ENCODE measurements at regions not wholly inside any gene's neighbourhood (a gene's known extent, or its start where the extent isn't known, plus 50 kb on each side); places are given as distances from the start of the nearest gene placed in this dataset.

DNA sequence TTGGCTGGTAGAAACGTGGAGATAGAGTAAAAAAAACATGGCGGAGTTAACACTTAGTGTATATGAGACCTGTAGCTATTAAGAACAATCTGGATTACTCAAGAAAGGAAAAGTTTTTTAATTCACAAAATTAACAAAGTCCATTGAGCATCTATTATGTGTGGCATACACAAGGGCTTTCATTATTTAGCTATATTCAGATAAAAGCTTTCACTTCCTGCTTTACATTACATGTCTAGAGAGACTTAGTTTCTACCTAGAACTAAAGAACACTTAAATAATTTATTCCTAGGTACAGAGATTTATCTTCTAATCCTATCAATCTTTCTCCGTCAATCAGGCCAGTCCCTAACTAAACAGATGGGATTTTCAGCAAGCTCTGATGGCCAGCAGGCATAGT, 196.0 kb upstream of the SLC39A10 start:
- TF ChIP-seq, protein P1, sequence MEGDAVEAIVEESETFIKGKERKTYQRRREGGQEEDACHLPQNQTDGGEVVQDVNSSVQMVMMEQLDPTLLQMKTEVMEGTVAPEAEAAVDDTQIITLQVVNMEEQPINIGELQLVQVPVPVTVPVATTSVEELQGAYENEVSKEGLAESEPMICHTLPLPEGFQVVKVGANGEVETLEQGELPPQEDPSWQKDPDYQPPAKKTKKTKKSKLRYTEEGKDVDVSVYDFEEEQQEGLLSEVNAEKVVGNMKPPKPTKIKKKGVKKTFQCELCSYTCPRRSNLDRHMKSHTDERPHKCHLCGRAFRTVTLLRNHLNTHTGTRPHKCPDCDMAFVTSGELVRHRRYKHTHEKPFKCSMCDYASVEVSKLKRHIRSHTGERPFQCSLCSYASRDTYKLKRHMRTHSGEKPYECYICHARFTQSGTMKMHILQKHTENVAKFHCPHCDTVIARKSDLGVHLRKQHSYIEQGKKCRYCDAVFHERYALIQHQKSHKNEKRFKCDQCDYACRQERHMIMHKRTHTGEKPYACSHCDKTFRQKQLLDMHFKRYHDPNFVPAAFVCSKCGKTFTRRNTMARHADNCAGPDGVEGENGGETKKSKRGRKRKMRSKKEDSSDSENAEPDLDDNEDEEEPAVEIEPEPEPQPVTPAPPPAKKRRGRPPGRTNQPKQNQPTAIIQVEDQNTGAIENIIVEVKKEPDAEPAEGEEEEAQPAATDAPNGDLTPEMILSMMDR (IDR thresholded peaks at IDR 0.05): no peak
- DNase-seq: no peak
- Mint-ChIP-seq H3K27me3 (ENCODE audit: low read depth, poor library complexity) (no peaks in the 10 kb centered on the region), H3K4me1 (no peaks in the 10 kb centered on the region), H3K36me3 (ENCODE audit: low read depth) (no peaks in the 10 kb centered on the region), H3K4me3 (no peak overlapping the region), H3K9me3 (no peaks in the 10 kb centered on the region), H3K27ac (no peak overlapping the region)

DNA sequence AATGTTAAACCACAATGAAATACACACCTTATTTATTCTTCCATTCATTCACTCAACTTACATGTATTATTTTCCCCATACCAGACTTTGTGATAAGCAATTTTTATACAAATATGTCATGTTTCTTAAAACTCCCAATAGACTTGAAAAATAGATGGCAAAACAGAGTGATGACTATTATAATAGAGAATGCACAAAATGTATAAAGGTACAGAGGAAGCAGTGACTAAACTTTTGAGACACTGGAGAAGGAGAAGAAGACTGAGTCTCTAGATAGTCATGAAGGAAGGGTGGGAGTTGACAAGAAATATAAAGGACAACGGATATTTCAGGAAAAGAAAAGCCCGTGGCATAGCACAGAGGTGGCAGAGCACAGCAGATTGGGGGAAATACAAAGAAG, 198.1 kb upstream of the SLC39A10 start:
- Mint-ChIP-seq H3K27ac (no peak overlapping the region), H3K27me3 (ENCODE audit: low read depth, poor library complexity) (no peaks in the 10 kb centered on the region)
- TF ChIP-seq, protein P1 (IDR thresholded peaks at IDR 0.05): no peak

DNA sequence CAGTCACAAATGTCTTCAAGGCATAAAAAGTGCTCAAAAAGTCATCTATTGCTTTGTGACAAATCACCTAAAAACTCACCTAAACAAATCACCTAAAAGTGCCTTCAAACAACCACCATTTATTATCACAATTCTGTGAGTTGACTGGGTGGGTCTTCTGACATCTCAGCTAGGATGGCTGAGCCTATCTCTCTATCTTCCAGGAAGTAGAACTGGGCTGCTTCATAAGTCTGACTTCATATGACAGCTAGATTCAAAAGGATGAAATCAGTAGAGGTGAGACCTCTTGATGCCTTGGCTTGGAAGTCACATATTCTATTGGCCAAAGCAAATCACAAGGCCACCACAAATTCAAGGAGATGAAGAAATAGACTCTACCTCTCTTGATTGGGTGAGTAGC, 199.2 kb upstream of the SLC39A10 start:
- Mint-ChIP-seq H3K4me3 (no peak overlapping the region), H3K4me1 (no peaks in the 10 kb centered on the region), H3K27ac (no peak overlapping the region), H3K9me3 (no peaks in the 10 kb centered on the region), H3K36me3 (ENCODE audit: low read depth) (no peaks in the 10 kb centered on the region), H3K27me3 (ENCODE audit: low read depth, poor library complexity) (no peaks in the 10 kb centered on the region)
- TF ChIP-seq, protein P1 (IDR thresholded peaks at IDR 0.05): no peak
- DNase-seq: no peak

More for the DNA sequence above, 198.1 kb upstream of the SLC39A10 start:
- Mint-ChIP-seq H3K4me1 (no peaks in the 10 kb centered on the region), H3K36me3 (ENCODE audit: low read depth) (no peaks in the 10 kb centered on the region), H3K4me3 (no peak overlapping the region), H3K9me3 (no peaks in the 10 kb centered on the region)
- no peak for DNase-seq

DNA sequence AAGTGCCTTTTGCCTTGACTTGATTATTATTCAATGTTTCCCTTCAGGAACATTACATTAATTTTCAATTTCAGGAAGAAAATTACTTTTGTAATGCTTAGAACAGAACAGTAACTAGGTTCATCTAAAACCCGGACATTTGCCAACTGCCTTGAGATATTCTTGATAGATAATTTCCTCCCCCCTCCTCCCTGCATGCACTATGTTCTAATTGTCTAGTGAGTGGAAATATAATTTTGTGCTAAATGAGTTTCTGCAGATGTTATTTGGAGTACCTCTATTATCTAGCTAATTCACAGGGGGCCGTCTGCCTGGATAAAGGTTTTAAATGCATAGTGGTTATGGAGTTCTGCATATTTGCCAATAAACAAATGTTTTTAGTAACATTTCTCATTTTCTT, 200.3 kb upstream of the SLC39A10 start:
- Mint-ChIP-seq H3K4me1 (no peaks in the 10 kb centered on the region), H3K9me3 (no peaks in the 10 kb centered on the region), H3K4me3 (no peak overlapping the region), H3K27ac (no peak overlapping the region), H3K27me3 (ENCODE audit: low read depth, poor library complexity) (no peaks in the 10 kb centered on the region), H3K36me3 (ENCODE audit: low read depth) (no peaks in the 10 kb centered on the region)
- no peak for DNase-seq
- TF ChIP-seq, protein P1 (IDR thresholded peaks at IDR 0.05): no peak

DNA sequence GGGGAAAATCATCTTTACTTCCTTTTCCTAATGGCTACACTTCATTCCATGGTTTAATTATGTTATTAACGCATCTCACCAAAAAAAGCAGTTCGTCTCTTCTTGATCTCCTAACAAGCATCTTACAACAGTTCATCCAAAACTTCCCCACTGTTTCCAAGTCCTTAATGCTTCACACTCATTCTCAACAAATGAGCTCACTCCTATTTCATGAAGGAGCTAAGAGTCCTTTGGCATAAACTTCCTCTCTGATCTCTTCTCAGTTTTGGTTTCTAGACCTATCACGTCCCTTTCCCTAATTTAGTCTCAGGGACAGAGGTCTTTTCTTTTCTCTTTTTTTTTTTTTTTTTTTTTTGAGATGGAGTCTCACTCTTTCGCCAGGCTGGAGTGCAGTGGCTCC, 205.9 kb upstream of the SLC39A10 start:
- Mint-ChIP-seq H3K36me3 (ENCODE audit: low read depth) (no peaks in the 10 kb centered on the region), H3K9me3 (no peaks in the 10 kb centered on the region), H3K27ac (no peak overlapping the region), H3K4me1 (no peaks in the 10 kb centered on the region), H3K4me3 (no peak overlapping the region), H3K27me3 (ENCODE audit: low read depth, poor library complexity) (no peaks in the 10 kb centered on the region)
- TF ChIP-seq, protein P1 (IDR thresholded peaks at IDR 0.05): no peak
- no peak for DNase-seq

DNA sequence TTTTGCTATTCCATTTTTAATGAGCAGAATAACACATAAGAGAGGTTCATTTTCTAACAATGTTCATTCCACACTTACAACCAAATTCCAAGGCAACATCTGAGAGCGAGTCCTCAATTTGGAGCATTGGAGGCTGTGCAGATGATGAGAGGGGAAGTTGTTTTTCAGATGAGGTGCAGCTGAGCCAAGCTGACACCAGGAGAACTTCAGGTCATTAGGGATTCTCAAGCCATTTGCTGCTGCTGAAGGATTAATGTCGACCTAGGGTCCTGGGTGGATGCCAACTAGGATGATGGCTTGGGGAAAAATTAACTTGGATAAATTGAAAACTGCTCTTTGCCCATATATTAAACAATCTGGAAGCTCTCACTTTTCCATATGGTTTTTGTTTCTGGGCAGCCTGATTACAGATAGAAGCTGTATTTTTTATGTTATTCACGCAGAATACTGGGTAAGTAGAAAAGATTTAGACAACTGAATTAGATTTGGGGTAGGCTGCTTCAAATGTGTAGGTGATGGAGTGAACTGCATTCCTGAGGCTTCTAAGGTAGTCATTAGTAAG, 206.4 kb upstream of the SLC39A10 start:
- TF ChIP-seq, protein P1 (IDR thresholded peaks at IDR 0.05): no peak
- H3K4me3 Mint-ChIP-seq: no peak overlapping the region
- no peaks in the 10 kb centered on the region for H3K36me3 Mint-ChIP-seq (ENCODE audit: low read depth)
- H3K27ac Mint-ChIP-seq: no peak overlapping the region
- H3K4me1 Mint-ChIP-seq: no peaks in the 10 kb centered on the region
- H3K27me3 Mint-ChIP-seq (ENCODE audit: low read depth, poor library complexity): no peaks in the 10 kb centered on the region
- H3K9me3 Mint-ChIP-seq: no peaks in the 10 kb centered on the region
- DNase-seq: no peak
